HL-60 (cell line): ENCODE measurements at regions not wholly inside any gene's neighbourhood (a gene's known extent, or its start where the extent isn't known, plus 50 kb on each side); places are given as distances from the start of the nearest gene placed in this dataset.

Experiments used
- GABPA ChIP-seq: IDR thresholded peaks from 2 replicates; pipeline ENCODE4 v1.6.1; 2012; ENCODE audit warnings: low read depth
- POLR2AphosphoS5 ChIP-seq: IDR thresholded peaks from 2 replicates; pipeline ENCODE4 v1.6.1; 2012; ENCODE audit warnings: low read depth
- REST ChIP-seq: IDR thresholded peaks from 2 replicates; pipeline ENCODE4 v1.6.1; 2012; ENCODE audit warnings: low read depth; ENCODE audit not compliant: insufficient replicate concordance
- TF ChIP-seq, protein P1 (sequence below): IDR thresholded peaks from one replicate; pipeline ENCODE4 v1.5.1; 2011; ENCODE audit warnings: low read length, control low read depth, inconsistent platforms; ENCODE audit not compliant: insufficient read depth

DNA sequence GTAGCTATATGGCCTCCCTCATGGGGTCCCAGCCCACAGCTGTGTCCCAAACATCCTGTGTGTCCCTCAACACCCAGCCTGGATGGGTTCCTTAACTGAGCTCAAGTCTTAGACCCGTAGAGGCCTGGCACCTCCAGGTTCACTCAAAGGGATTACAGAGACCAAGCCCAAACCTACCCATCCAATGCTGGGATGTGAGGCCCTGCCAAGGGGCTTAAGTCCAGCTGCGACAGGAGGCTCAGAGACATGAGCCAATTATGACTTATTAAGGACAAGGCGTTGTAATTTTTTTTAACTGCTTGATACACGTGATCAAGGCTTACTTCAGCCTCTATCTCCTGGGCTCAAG lies 105.6 kb upstream of the RET start:
- TF ChIP-seq, protein P1, sequence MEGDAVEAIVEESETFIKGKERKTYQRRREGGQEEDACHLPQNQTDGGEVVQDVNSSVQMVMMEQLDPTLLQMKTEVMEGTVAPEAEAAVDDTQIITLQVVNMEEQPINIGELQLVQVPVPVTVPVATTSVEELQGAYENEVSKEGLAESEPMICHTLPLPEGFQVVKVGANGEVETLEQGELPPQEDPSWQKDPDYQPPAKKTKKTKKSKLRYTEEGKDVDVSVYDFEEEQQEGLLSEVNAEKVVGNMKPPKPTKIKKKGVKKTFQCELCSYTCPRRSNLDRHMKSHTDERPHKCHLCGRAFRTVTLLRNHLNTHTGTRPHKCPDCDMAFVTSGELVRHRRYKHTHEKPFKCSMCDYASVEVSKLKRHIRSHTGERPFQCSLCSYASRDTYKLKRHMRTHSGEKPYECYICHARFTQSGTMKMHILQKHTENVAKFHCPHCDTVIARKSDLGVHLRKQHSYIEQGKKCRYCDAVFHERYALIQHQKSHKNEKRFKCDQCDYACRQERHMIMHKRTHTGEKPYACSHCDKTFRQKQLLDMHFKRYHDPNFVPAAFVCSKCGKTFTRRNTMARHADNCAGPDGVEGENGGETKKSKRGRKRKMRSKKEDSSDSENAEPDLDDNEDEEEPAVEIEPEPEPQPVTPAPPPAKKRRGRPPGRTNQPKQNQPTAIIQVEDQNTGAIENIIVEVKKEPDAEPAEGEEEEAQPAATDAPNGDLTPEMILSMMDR = no peak
- no peak for TF ChIP-seq POLR2AphosphoS5
- no peak for TF ChIP-seq REST
- TF ChIP-seq GABPA = no peak
